ENCODE measurements at regions not wholly inside any gene's neighbourhood (a gene's known extent, or its start where the extent isn't known, plus 50 kb on each side); places are given as distances from the start of the nearest gene placed in this dataset.

- H3K27me3 ChIP-seq (ENCODE audit: insufficient read depth, low read length), result no peaks in the 10 kb centered on the region
- H3K9me3 ChIP-seq (ENCODE audit: low read length), result no peaks in the 10 kb centered on the region
- H3K4me1 ChIP-seq (ENCODE audit: insufficient read depth, low read length), result no peaks in the 10 kb centered on the region
- H3K4me3 ChIP-seq (ENCODE audit: low read length), result no peak overlapping the region
- no peak overlapping the region for H2AFZ ChIP-seq (ENCODE audit: low read depth, low read length)
- H3K36me3 ChIP-seq (ENCODE audit: insufficient read depth, low read length), result no peaks in the 10 kb centered on the region
These were observed 326.5 kb upstream of the MAP3K7 start for GRCh38 chr6:90913266-90913960.

DNA sequence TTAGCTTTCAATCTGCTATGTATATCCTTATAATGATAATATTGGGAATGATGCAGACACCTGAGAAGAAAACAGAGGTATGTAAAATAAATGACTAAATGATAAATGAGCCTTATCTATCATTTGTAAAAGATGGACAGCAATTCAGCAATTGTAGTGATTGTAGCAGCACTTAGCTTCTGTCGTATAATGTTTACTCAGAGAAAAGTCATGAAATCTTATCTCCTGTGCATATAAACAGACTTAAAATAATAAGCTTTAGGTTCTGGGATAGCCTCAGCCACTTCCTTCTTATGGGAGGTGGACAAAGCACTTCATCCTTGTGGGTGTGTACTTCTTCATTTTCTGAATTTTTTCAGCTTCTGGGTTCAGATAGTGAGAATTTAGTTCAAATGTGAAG lies 324.8 kb upstream of the MAP3K7 start:
- no peaks in the 10 kb centered on the region for H3K9me3 ChIP-seq (ENCODE audit: low read length)
- H3K36me3 ChIP-seq (ENCODE audit: insufficient read depth, low read length), result no peaks in the 10 kb centered on the region
- H3K4me1 ChIP-seq (ENCODE audit: insufficient read depth, low read length), result no peaks in the 10 kb centered on the region
- no peaks in the 10 kb centered on the region for H3K27me3 ChIP-seq (ENCODE audit: insufficient read depth, low read length)
- no peak overlapping the region for H2AFZ ChIP-seq (ENCODE audit: low read depth, low read length)
- no peak overlapping the region for H3K4me3 ChIP-seq (ENCODE audit: low read length)

GRCh38 chr6:90910893-90911292 lies 324.0 kb upstream of the MAP3K7 start:
- Histone ChIP-seq H2AFZ (ENCODE audit: low read depth, low read length) (no peak overlapping the region), H3K27me3 (ENCODE audit: insufficient read depth, low read length) (no peaks in the 10 kb centered on the region), H3K4me1 (ENCODE audit: insufficient read depth, low read length) (no peaks in the 10 kb centered on the region), H3K4me3 (ENCODE audit: low read length) (no peak overlapping the region), H3K36me3 (ENCODE audit: insufficient read depth, low read length) (no peaks in the 10 kb centered on the region), H3K9me3 (ENCODE audit: low read length) (no peaks in the 10 kb centered on the region)

GRCh38 chr6:90907931-90908655 lies 321.2 kb upstream of the MAP3K7 start:
- Histone ChIP-seq H3K4me1 (ENCODE audit: insufficient read depth, low read length) (no peaks in the 10 kb centered on the region), H3K27me3 (ENCODE audit: insufficient read depth, low read length) (no peaks in the 10 kb centered on the region), H2AFZ (ENCODE audit: low read depth, low read length) (no peak overlapping the region), H3K9me3 (ENCODE audit: low read length) (no peaks in the 10 kb centered on the region), H3K36me3 (ENCODE audit: insufficient read depth, low read length) (no peaks in the 10 kb centered on the region), H3K4me3 (ENCODE audit: low read length) (no peak overlapping the region)

DNA sequence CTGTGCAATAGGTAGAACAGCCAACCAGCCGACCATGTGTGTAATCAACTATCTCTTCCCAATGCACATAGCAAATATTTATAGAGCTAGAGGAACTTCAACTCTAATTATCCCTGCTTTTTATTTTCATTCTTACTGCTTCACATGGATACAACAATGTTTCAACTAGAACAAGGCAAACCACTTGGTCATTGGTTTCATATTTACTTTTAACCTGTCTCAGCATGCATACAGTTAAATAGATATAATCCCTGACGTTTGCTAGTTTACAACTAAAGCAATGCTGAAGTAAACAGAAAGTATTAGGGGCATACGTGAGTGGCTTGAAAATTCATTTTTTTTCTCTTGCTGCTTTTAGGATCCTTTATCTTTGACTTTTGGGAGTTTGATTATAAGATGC lies 318.5 kb upstream of the MAP3K7 start:
- Histone ChIP-seq H3K4me3 (ENCODE audit: low read length) (no peak overlapping the region), H3K4me1 (ENCODE audit: insufficient read depth, low read length) (no peaks in the 10 kb centered on the region), H3K27me3 (ENCODE audit: insufficient read depth, low read length) (no peaks in the 10 kb centered on the region), H3K36me3 (ENCODE audit: insufficient read depth, low read length) (no peaks in the 10 kb centered on the region), H3K9me3 (ENCODE audit: low read length) (no peaks in the 10 kb centered on the region), H2AFZ (ENCODE audit: low read depth, low read length) (no peak overlapping the region)

- no peak overlapping the region for H3K4me3 ChIP-seq (ENCODE audit: low read length)
These were observed 313.2 kb upstream of the MAP3K7 start for GRCh38 chr6:90900034-90900433.

DNA sequence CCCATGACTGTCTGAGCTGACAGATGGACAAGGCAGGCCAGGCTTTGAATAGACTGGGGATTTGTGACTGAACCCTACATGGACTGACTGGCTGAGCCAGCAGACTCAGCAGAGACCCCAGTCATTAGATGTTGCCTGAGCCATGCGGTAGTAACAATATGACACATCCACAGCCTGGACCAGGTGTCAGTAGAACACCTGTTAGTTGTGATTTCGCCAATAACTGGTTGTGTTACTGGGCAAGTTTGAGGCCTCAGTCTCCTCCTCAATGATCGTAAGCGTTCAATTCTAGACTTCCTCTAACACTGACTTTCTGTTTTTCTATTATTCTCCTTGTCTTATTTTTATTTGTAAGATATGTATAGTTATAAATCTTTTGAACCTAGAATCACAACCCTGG lies 311.9 kb upstream of the MAP3K7 start:
- Histone ChIP-seq H3K4me1 (ENCODE audit: insufficient read depth, low read length) (no peaks in the 10 kb centered on the region), H3K4me3 (ENCODE audit: low read length) (no peak overlapping the region), H3K27me3 (ENCODE audit: insufficient read depth, low read length) (no peaks in the 10 kb centered on the region)

More at GRCh38 chr6:90900034-90900433, 313.2 kb upstream of the MAP3K7 start:
- Histone ChIP-seq H2AFZ (ENCODE audit: low read depth, low read length) (no peak overlapping the region), H3K36me3 (ENCODE audit: insufficient read depth, low read length) (no peaks in the 10 kb centered on the region), H3K4me1 (ENCODE audit: insufficient read depth, low read length) (no peaks in the 10 kb centered on the region), H3K9me3 (ENCODE audit: low read length) (no peaks in the 10 kb centered on the region), H3K27me3 (ENCODE audit: insufficient read depth, low read length) (no peaks in the 10 kb centered on the region)

GRCh38 chr6:90896075-90896547 lies 309.2 kb upstream of the MAP3K7 start:
- no peaks in the 10 kb centered on the region for H3K4me1 ChIP-seq (ENCODE audit: insufficient read depth, low read length)
- H3K9me3 ChIP-seq (ENCODE audit: low read length), result no peaks in the 10 kb centered on the region
- H3K4me3 ChIP-seq (ENCODE audit: low read length), result no peak overlapping the region
- no peak overlapping the region for H2AFZ ChIP-seq (ENCODE audit: low read depth, low read length)
- no peaks in the 10 kb centered on the region for H3K36me3 ChIP-seq (ENCODE audit: insufficient read depth, low read length)
- no peaks in the 10 kb centered on the region for H3K27me3 ChIP-seq (ENCODE audit: insufficient read depth, low read length)

More for the DNA sequence above, 311.9 kb upstream of the MAP3K7 start:
- no peak overlapping the region for H2AFZ ChIP-seq (ENCODE audit: low read depth, low read length)
- H3K36me3 ChIP-seq (ENCODE audit: insufficient read depth, low read length), result no peaks in the 10 kb centered on the region
- no peaks in the 10 kb centered on the region for H3K9me3 ChIP-seq (ENCODE audit: low read length)

DNA sequence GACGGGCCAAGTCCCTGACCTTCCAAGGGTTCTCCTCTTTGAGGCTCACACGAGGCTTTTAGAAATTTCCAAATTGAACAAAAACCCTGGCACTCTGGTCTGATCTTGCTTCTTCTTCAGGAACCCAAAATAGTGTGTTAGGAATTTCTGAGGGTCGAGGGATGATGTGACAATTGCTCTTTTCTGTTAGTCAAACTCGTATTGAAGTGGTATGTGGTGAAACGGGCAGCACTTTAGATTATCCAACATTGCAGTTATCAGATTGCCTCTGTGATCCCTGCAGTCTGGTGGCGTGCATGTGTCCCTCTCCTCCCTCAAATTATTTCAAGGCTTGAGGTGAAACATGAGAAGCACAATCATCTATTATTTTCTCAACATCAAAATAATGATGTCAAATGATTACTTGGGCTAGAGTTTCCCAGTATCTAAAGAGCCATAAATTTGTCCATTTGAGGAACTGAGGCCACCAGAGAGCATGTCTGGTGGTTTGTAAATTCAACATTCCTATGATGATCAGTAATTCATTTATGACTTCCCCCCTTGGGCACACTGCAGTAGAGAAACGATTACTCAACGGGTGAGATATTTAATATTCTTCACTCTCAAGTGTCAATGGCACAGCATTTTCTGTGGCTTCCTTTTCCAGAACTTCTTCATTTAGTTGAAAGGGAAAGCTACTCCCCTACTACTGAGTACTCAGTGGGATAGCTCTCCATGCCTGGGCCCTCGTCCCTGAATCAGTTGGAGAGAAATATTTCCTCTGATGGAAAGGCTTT lies 308.6 kb upstream of the MAP3K7 start:
- H3K9me3 ChIP-seq (ENCODE audit: low read length), result no peaks in the 10 kb centered on the region
- no peaks in the 10 kb centered on the region for H3K4me1 ChIP-seq (ENCODE audit: insufficient read depth, low read length)
- no peak overlapping the region for H3K4me3 ChIP-seq (ENCODE audit: low read length)
- H2AFZ ChIP-seq (ENCODE audit: low read depth, low read length), result no peak overlapping the region
- H3K27me3 ChIP-seq (ENCODE audit: insufficient read depth, low read length), result no peaks in the 10 kb centered on the region
- H3K36me3 ChIP-seq (ENCODE audit: insufficient read depth, low read length), result no peaks in the 10 kb centered on the region

GRCh38 chr6:90894285-90895130 lies 307.6 kb upstream of the MAP3K7 start:
- Histone ChIP-seq H3K4me1 (ENCODE audit: insufficient read depth, low read length) (peaks cover 3% of the 10 kb centered on the region), H3K36me3 (ENCODE audit: insufficient read depth, low read length) (no peaks in the 10 kb centered on the region), H2AFZ (ENCODE audit: low read depth, low read length) (no peak overlapping the region), H3K4me3 (ENCODE audit: low read length) (no peak overlapping the region), H3K9me3 (ENCODE audit: low read length) (no peaks in the 10 kb centered on the region), H3K27me3 (ENCODE audit: insufficient read depth, low read length) (no peaks in the 10 kb centered on the region)

DNA sequence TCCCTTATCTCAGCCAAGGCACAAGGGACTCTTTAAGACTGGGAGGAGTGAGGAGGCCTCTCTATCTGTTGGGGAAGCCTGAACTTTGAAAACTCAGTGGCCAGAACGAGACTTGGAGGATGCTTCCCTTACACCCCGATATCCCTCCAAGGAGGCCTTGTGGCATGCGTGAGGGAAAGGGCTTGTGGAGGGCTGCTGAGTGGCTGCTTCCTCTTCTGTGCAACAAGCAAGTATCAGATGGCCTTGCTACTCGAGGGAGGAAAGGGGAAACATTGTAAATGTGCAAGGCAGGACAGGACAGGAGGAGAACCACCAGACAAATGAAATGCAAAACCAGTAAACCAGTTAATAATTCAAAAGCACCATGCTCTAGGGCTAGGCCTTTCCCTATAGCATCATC lies 306.5 kb upstream of the MAP3K7 start:
- Histone ChIP-seq H3K9me3 (ENCODE audit: low read length) (no peaks in the 10 kb centered on the region), H3K4me1 (ENCODE audit: insufficient read depth, low read length) (peaks cover 3% of the 10 kb centered on the region), H3K27me3 (ENCODE audit: insufficient read depth, low read length) (no peaks in the 10 kb centered on the region), H3K4me3 (ENCODE audit: low read length) (no peak overlapping the region), H3K36me3 (ENCODE audit: insufficient read depth, low read length) (no peaks in the 10 kb centered on the region), H2AFZ (ENCODE audit: low read depth, low read length) (no peak overlapping the region)

GRCh38 chr6:90892271-90892670 lies 305.4 kb upstream of the MAP3K7 start:
- Histone ChIP-seq H2AFZ (ENCODE audit: low read depth, low read length) (no peak overlapping the region), H3K4me1 (ENCODE audit: insufficient read depth, low read length) (peaks cover 3% of the 10 kb centered on the region), H3K9me3 (ENCODE audit: low read length) (no peaks in the 10 kb centered on the region)

More at GRCh38 chr6:90892271-90892670, 305.4 kb upstream of the MAP3K7 start:
- Histone ChIP-seq H3K4me3 (ENCODE audit: low read length) (no peak overlapping the region), H3K36me3 (ENCODE audit: insufficient read depth, low read length) (no peaks in the 10 kb centered on the region), H3K27me3 (ENCODE audit: insufficient read depth, low read length) (no peaks in the 10 kb centered on the region)

Measured in neuron (in vitro differentiated cells).